ENCODE measurements at regions not wholly inside any gene's neighbourhood (a gene's known extent, or its start where the extent isn't known, plus 50 kb on each side); places are given as distances from the start of the nearest gene placed in this dataset.

DNA sequence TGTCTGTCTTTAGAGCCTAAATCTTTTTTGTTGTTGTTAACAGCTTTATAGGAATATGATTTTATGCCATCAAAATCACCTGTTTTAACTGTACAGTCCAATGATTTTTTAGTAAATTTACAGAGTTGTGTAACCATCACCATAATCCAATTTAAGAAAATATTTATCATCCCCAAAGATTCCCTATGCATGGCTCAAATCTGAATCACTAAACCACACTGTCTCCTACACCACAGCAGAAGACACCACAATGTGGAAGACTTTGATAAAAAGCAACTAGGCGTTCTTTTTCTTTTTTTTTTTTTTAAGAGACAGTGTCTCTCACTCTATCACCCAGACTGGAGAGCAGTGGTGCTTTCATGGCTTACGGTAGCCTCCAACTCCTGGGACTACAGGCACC lies 99.6 kb downstream of the TXNL1 start:
- TF ChIP-seq ZNF274 (IDR thresholded peaks at IDR 0.05; ENCODE audit: low read depth, low read length) (no peak), YY1 (IDR thresholded peaks at IDR 0.05; ENCODE audit: insufficient read depth, insufficient read length) (no peak)
